H1 (cell line): ENCODE measurements at regions not wholly inside any gene's neighbourhood (a gene's known extent, or its start where the extent isn't known, plus 50 kb on each side); places are given as distances from the start of the nearest gene placed in this dataset.

ENCODE experiments used
- CBX5 ChIP-seq: fragments of 300-800, 300-1000 bp; sonication (generic); IDR thresholded peaks from 2 replicates; pipeline ENCODE4 v1.7.1; 2016; ENCODE audit warnings: antibody characterized with exemption, low read length, low read depth
- CREB1 ChIP-seq: IDR thresholded peaks from 2 replicates; pipeline ENCODE4 v1.6.1; 2012; ENCODE audit warnings: inconsistent platforms
- CTCF ChIP-seq, 3 experiments: IDR thresholded peaks; 1 replicate in 2 of 3; 2 replicates in 1 of 3; pipeline versions ENCODE4 v1.5.1 to v1.6.1; 2011; ENCODE audit warnings: low read length in 3 of 3, mild to moderate bottlenecking in 3 of 3, inconsistent platforms in 2 of 3, low read depth in 1 of 3, moderate library complexity in 1 of 3; ENCODE audit not compliant: insufficient read depth in 1 of 3; ENCODE audit errors: control extremely low read depth in 1 of 3
- JUND ChIP-seq: IDR thresholded peaks from 2 replicates; pipeline ENCODE4 v1.6.1; 2011; ENCODE audit warnings: mild to moderate bottlenecking, improper control_type of control experiment, low read length
- SUZ12 ChIP-seq: fragments of 200-600 bp; sonication (generic); IDR thresholded peaks from 2 replicates; pipeline ENCODE4 v1.6.1; 2012; ENCODE audit warnings: mild to moderate bottlenecking, inconsistent platforms, low read length, moderate library complexity, mixed read lengths

- no peak for TF ChIP-seq CTCF (IDR thresholded peaks at IDR 0.05; ENCODE audit: control extremely low read depth in 1 of 3, insufficient read depth in 1 of 3, low read depth in 1 of 3, low read length in 3 of 3)
- no peak for TF ChIP-seq CREB1
- no peak for TF ChIP-seq CBX5
- TF ChIP-seq SUZ12 = no peak
- no peak for TF ChIP-seq JUND
Observed at GRCh38 chr6:26295691-26296555, 69.1 kb upstream of the BTN3A2 start (continued).
